ENCODE measurements at regions not wholly inside any gene's neighbourhood (a gene's known extent, or its start where the extent isn't known, plus 50 kb on each side); places are given as distances from the start of the nearest gene placed in this dataset.
"Not testable (repeated sequence)": the region's sequence is repeated elsewhere in the genome, so short reads cannot be mapped to it uniquely, and the experiment has no call there.

- DNase-seq (ENCODE audit: low read depth, low spot score): no peak
Observed at GRCh38 chr12:58009405-58010195, 68.2 kb downstream of the ATP23 start.

GRCh38 chr12:58011676-58012075 lies 70.3 kb downstream of the ATP23 start:
- no peak for DNase-seq (ENCODE audit: low read depth, low spot score)

DNA sequence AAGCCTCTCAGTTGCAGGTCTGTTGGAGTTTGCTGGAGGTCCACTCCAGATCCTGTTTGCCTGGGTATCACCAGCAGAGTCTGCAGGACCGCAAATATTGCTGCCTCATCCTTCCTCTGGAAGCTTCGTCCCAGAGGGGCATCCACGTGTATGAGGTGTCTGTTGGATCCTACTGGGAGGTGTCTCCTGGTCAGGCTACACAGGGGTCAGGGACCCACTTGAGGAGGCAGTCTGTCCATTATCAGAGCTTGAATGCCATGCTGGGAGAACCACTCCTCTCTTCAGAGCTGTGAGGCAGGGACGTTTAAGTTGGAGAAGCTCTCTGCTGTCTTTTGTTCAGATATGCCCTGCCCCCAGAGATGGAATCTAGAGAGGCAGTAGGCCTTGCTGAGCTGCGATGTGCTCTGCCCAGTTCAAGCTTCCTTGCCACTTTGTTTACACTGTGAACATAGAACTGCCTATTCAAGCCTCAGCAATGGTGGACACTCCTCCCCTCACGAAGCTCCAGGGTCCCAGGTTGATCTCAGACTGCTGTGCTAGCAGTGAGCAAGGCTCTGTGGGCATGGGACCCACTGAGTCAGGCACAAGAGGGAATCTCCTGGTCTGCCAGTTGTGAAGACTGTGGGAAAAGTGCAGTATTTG lies 81.1 kb downstream of the ATP23 start:
- not testable (repeated sequence) for DNase-seq (ENCODE audit: low read depth, low spot score)

- DNase-seq (ENCODE audit: low read depth, low spot score): no peak
Observed at GRCh38 chr12:58025431-58025830, 84.1 kb downstream of the ATP23 start.

GRCh38 chr12:58026426-58026825 lies 85.1 kb downstream of the ATP23 start:
- no peak for DNase-seq (ENCODE audit: low read depth, low spot score)

- DNase-seq (ENCODE audit: low read depth, low spot score): no peak
Observed at GRCh38 chr12:58026897-58027891, 85.8 kb downstream of the ATP23 start.

- no peak for DNase-seq (ENCODE audit: low read depth, low spot score)
Observed at GRCh38 chr12:58028294-58028693, 86.9 kb downstream of the ATP23 start.

- DNase-seq (ENCODE audit: low read depth, low spot score): no peak
Observed at GRCh38 chr12:58029260-58029659, 87.9 kb downstream of the ATP23 start.

DNA sequence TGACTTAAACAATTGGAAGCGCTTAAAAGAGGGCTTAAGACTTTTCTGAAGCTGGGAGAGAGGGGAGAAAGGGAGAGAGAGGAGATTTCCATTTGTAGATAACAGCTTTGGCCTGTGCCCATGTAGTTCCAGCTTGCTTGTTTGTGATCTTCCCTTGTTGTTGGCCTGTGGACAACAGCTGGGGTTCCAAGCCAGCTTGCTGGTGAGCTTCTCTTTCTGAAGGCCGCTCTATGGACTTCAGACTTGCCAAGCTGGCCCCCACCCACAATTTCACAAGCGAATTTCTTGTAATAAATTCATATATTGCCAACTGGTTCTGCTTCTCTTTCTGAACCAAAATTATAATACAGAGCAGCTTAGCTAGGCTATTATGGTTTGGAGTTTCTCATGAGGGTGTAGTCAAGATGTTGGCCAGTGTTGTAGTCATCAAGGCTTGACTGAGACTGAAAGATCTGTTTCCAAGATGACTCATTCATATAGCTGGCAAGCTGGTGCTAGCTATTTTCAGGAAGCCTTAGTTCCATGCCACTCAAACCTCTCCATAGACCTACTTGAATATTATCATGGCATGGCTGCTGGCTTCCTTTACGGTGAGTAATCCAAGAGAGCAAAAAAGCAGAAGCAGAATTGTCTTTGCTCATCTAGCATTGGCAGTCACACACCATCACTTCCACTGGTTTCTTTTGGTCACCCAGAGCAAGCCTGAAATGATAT lies 89.4 kb downstream of the ATP23 start:
- DNase-seq (ENCODE audit: low read depth, low spot score): no peak

DNA sequence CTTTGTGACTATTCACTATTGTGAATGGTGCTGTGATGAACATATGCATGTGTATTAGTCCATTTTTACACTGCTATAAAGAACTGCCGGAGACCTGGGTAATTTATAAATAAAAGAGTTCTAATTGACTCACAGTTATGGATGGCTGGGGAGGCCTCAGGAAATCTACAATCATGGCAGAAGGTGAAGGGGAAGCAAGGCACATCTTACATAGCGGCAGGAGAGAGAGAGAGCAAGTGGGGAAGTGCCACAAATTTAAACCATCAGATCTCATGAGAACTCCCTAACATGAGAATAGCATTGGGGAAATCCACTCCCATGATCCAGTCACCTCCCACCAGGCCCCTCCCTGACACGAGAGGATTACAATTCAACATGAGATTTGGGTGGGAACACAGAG lies 90.8 kb downstream of the ATP23 start:
- no peak for DNase-seq (ENCODE audit: low read depth, low spot score)

GRCh38 chr12:58033831-58034230 lies 92.5 kb downstream of the ATP23 start:
- no peak for DNase-seq (ENCODE audit: low read depth, low spot score)

- DNase-seq (ENCODE audit: low read depth, low spot score): no peak
Observed at GRCh38 chr12:58034311-58034710, 92.9 kb downstream of the ATP23 start.

DNA sequence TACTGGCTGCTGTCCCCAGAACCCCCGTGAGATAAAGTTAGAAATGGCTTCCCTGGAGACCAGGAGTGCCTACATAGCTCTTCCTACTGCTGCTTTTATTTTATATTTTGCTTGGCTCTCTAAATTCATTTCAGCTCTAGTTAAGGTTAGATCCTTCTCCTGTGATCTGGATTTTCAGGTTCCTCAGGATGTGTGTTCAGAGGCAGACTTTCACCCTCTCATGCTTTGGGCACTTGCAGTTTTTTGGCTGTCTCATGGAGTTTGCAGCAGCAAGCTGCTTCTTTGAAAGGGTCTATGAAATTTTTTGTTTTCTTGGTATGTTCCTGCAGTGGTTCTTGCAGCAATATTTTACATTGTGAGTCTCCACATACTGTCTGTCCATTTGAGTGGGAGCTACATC lies 93.3 kb downstream of the ATP23 start:
- DNase-seq (ENCODE audit: low read depth, low spot score): no peak

GRCh38 chr12:58041441-58041840 lies 100.1 kb downstream of the ATP23 start:
- DNase-seq (ENCODE audit: low read depth, low spot score): no peak

- no peak for DNase-seq (ENCODE audit: low read depth, low spot score)
Observed at GRCh38 chr12:58044966-58045365, 103.6 kb downstream of the ATP23 start.

- no peak for DNase-seq (ENCODE audit: low read depth, low spot score)
Observed at GRCh38 chr12:58046271-58046670, 104.9 kb downstream of the ATP23 start.

DNA sequence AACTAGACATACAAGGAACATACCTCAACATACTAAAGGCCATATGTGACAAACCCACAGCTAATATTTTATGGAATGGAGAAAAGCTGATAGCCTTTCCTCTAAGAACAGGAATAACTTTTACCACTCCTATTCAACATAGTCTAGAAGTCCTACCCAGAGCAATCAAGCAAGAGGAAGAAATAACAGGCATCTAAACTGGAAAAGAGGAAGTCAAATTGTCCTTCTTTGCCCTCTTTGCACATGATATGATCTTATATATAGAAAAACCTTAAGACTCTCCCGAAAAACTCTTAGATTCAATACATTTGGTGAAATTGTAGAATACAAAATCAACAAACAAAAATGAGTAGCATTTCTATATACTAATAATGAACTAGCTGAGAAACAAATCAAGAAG lies 110.0 kb downstream of the ATP23 start:
- DNase-seq (ENCODE audit: low read depth, low spot score): no peak

DNA sequence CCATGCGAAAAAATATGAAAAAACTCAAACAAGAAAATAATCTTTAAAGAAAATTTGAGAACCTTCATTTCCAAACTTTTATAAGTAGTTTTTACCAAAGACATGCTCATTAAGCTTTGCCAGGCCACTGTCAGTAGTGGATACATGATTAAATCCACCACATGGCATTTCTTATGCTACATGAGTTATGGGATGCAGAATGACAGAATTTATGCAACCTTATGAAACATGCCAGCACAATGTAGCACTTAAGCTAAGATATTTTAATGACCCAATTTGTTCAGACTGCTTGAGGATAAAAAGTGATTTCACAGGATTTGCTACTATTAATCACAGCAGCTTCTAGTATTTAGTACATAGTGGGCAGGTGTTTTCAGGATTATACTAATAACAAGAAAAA lies 123.3 kb downstream of the ATP23 start:
- DNase-seq (ENCODE audit: low read depth, low spot score): no peak

GRCh38 chr12:58066296-58066695 lies 124.9 kb downstream of the ATP23 start:
- DNase-seq (ENCODE audit: low read depth, low spot score): no peak

- DNase-seq (ENCODE audit: low read depth, low spot score): no peak
Observed at GRCh38 chr12:58067610-58068387, 126.4 kb downstream of the ATP23 start.

- DNase-seq (ENCODE audit: low read depth, low spot score): no peak
Observed at GRCh38 chr12:58068706-58069105, 127.3 kb downstream of the ATP23 start.
